Stimulated activated naive CD8-positive, alpha-beta T cell treated with anti-CD3 and anti-CD28 coated beads, Interleukin-15, Interleukin-2, amounts not matched to agents 100 U/mL and 50 U/mL, for 24 hours (primary cell): ENCODE measurements at regions not wholly inside any gene's neighbourhood (a gene's known extent, or its start where the extent isn't known, plus 50 kb on each side); places are given as distances from the start of the nearest gene placed in this dataset.
"Not testable (repeated sequence)": the region's sequence is repeated elsewhere in the genome, so short reads cannot be mapped to it uniquely, and the experiment has no call there.

Source experiments
- ATAC-seq: fragments of 150-1000 bp; cut with Tn5 transposase; one replicate; pipeline ENCODE4 v1.10.0; 2021
- DNase-seq: peaks from one replicate; pipeline ENCODE4 v3.0.0; 2021

GRCh38 chr2:47295131-47295980, 73.8 kb upstream of the EPCAM start:
- ATAC-seq, result no peak
- no peak for DNase-seq

- DNase-seq, result no peak
- ATAC-seq, result no peak
Observed at GRCh38 chr2:47293976-47294375, 75.1 kb upstream of the EPCAM start.

- no peak for DNase-seq
- ATAC-seq, result no peak
Observed at GRCh38 chr2:47288864-47289263, 80.2 kb upstream of the EPCAM start.

GRCh38 chr2:47283659-47284058, 85.5 kb upstream of the EPCAM start:
- DNase-seq (no peak), ATAC-seq (no peak)

- DNase-seq (no peak), ATAC-seq (no peak)
Observed at GRCh38 chr2:47282621-47283272, 86.4 kb upstream of the EPCAM start.

GRCh38 chr2:47279525-47279924, 89.6 kb upstream of the EPCAM start:
- not testable (repeated sequence) for DNase-seq

GRCh38 chr2:47277987-47278386, 91.1 kb upstream of the EPCAM start:
- no peak for ATAC-seq

More at GRCh38 chr2:47279525-47279924, 89.6 kb upstream of the EPCAM start:
- not testable (repeated sequence) for ATAC-seq

GRCh38 chr2:47277187-47277586, 91.9 kb upstream of the EPCAM start:
- ATAC-seq, result no peak

More at GRCh38 chr2:47277987-47278386, 91.1 kb upstream of the EPCAM start:
- DNase-seq, result no peak

GRCh38 chr2:47276061-47276460, 93.0 kb upstream of the EPCAM start:
- no peak for DNase-seq
- no peak for ATAC-seq

More at GRCh38 chr2:47277187-47277586, 91.9 kb upstream of the EPCAM start:
- no peak for DNase-seq

GRCh38 chr2:47274054-47274782, 94.9 kb upstream of the EPCAM start:
- DNase-seq (no peak), ATAC-seq (no peak)

GRCh38 chr2:47272905-47273758, 96.0 kb upstream of the EPCAM start:
- ATAC-seq (no peak), DNase-seq (no peak)

GRCh38 chr2:47272031-47272864, 95.9 kb upstream of the CALM2 start:
- DNase-seq (peak; percentile 67), ATAC-seq (peak; percentile 86)

GRCh38 chr2:47271054-47272000, 95.0 kb upstream of the CALM2 start:
- ATAC-seq (no peak), DNase-seq (no peak)

- ATAC-seq, result no peak
- no peak for DNase-seq
Observed at GRCh38 chr2:47270421-47270820, 94.1 kb upstream of the CALM2 start.

GRCh38 chr2:47269316-47270232, 93.3 kb upstream of the CALM2 start:
- ATAC-seq, result no peak
- DNase-seq, result no peak

- no peak for ATAC-seq
Observed at GRCh38 chr2:47267711-47268086, 91.4 kb upstream of the CALM2 start.

GRCh38 chr2:47266939-47267710, 90.8 kb upstream of the CALM2 start:
- DNase-seq, result no peak
- ATAC-seq, result no peak

More at GRCh38 chr2:47267711-47268086, 91.4 kb upstream of the CALM2 start:
- DNase-seq, result no peak

GRCh38 chr2:47265751-47266231, 89.5 kb upstream of the CALM2 start:
- DNase-seq (no peak), ATAC-seq (no peak)
